Right atrium auricular region (tissue), 2 donors: ENCODE measurements at regions not wholly inside any gene's neighbourhood (a gene's known extent, or its start where the extent isn't known, plus 50 kb on each side); places are given as distances from the start of the nearest gene placed in this dataset.

Source experiments
- DNase-seq: peaks from one replicate; pipeline ENCODE4 v3.0.0-alpha.2; 2019; ENCODE audit warnings: low spot score
- H3K27ac ChIP-seq, 2 donors: fragments of 200-600 bp; sonication (generic); 1 replicate in 1 of 2; 2 replicates in 1 of 2; pipeline ENCODE4 v1.5.1; 2016 to 2019
- H3K27me3 ChIP-seq, 2 donors: fragments of 200-600 bp; sonication (generic); one replicate each; pipeline versions ENCODE4 v1.5.1 to v1.6.0; 2017 to 2019
- H3K36me3 ChIP-seq: fragments of 200-600 bp; sonication (generic); one replicate; pipeline ENCODE4 v1.5.1; 2016
- H3K4me1 ChIP-seq, 2 donors: fragments of 200-600 bp; sonication (generic); one replicate each; pipeline versions ENCODE4 v1.5.1 to v1.6.0; 2017 to 2019
- H3K4me3 ChIP-seq, 2 donors: fragments of 200-600 bp; sonication (generic); 1 replicate in 1 of 2; 2 replicates in 1 of 2; pipeline ENCODE4 v1.5.1; 2017 to 2019; ENCODE audit warnings: mild to moderate bottlenecking in 1 of 2, moderate library complexity in 1 of 2
- H3K9me3 ChIP-seq, 2 donors: fragments of 200-600 bp; sonication (generic); one replicate each; pipeline ENCODE4 v1.5.1; 2019
- TF ChIP-seq, protein P1 (sequence below), 2 donors: fragments of 200-600 bp; sonication (generic); IDR thresholded peaks; one replicate each; pipeline ENCODE4 v1.5.1; 2019; ENCODE audit warnings: antibody characterized with exemption in 2 of 2

GRCh38 chr6:21312118-21312517 is 281.4 kb upstream of the SOX4 start:
- no peak overlapping the region for H3K4me3 ChIP-seq
- DNase-seq, result no peak
- no peak overlapping the region for H3K27ac ChIP-seq
- TF ChIP-seq, protein P1, sequence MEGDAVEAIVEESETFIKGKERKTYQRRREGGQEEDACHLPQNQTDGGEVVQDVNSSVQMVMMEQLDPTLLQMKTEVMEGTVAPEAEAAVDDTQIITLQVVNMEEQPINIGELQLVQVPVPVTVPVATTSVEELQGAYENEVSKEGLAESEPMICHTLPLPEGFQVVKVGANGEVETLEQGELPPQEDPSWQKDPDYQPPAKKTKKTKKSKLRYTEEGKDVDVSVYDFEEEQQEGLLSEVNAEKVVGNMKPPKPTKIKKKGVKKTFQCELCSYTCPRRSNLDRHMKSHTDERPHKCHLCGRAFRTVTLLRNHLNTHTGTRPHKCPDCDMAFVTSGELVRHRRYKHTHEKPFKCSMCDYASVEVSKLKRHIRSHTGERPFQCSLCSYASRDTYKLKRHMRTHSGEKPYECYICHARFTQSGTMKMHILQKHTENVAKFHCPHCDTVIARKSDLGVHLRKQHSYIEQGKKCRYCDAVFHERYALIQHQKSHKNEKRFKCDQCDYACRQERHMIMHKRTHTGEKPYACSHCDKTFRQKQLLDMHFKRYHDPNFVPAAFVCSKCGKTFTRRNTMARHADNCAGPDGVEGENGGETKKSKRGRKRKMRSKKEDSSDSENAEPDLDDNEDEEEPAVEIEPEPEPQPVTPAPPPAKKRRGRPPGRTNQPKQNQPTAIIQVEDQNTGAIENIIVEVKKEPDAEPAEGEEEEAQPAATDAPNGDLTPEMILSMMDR (IDR thresholded peaks at IDR 0.05), result no peak
- no peaks in the 10 kb centered on the region for H3K27me3 ChIP-seq
- H3K9me3 ChIP-seq, result no peaks in the 10 kb centered on the region
- no peaks in the 10 kb centered on the region for H3K36me3 ChIP-seq
- H3K4me1 ChIP-seq, result no peaks in the 10 kb centered on the region

GRCh38 chr6:21317642-21318041 is 275.9 kb upstream of the SOX4 start:
- Histone ChIP-seq H3K4me3 (no peak overlapping the region), H3K27me3 (no peaks in the 10 kb centered on the region), H3K36me3 (no peaks in the 10 kb centered on the region), H3K9me3 (no peaks in the 10 kb centered on the region), H3K27ac (no peak overlapping the region), H3K4me1 (no peaks in the 10 kb centered on the region)
- TF ChIP-seq, protein P1 (IDR thresholded peaks at IDR 0.05), result no peak
- no peak for DNase-seq

GRCh38 chr6:21321076-21321475 is 272.5 kb upstream of the SOX4 start:
- TF ChIP-seq, protein P1 (IDR thresholded peaks at IDR 0.05), result no peak
- no peak for DNase-seq
- Histone ChIP-seq H3K27me3 (no peaks in the 10 kb centered on the region), H3K4me3 (no peak overlapping the region), H3K4me1 (no peaks in the 10 kb centered on the region), H3K9me3 (no peaks in the 10 kb centered on the region), H3K27ac (no peak overlapping the region), H3K36me3 (no peaks in the 10 kb centered on the region)

DNA sequence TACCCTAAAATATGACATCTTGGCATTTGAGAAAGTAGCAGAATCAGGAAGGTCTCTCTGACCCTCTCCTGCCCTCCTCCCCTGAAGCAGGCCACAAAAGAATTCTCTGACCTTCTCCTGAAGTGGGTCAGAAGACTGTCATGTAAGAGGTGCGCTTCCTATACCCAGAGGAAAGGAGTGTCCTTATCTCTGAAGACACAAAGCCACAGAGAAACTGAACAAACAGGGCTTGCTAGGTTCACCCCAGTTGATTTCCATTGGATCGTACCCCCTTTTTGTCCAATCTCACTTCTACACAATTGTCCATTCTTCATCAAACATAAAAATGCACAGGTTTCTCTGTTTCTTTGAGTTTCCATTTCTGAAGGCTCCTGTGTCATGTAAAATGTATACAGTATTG is 272.0 kb upstream of the SOX4 start:
- TF ChIP-seq, protein P1 (IDR thresholded peaks at IDR 0.05), result no peak
- Histone ChIP-seq H3K4me3 (no peak overlapping the region), H3K4me1 (no peaks in the 10 kb centered on the region), H3K36me3 (no peaks in the 10 kb centered on the region), H3K27ac (no peak overlapping the region), H3K27me3 (no peaks in the 10 kb centered on the region), H3K9me3 (no peaks in the 10 kb centered on the region)
- no peak for DNase-seq

DNA sequence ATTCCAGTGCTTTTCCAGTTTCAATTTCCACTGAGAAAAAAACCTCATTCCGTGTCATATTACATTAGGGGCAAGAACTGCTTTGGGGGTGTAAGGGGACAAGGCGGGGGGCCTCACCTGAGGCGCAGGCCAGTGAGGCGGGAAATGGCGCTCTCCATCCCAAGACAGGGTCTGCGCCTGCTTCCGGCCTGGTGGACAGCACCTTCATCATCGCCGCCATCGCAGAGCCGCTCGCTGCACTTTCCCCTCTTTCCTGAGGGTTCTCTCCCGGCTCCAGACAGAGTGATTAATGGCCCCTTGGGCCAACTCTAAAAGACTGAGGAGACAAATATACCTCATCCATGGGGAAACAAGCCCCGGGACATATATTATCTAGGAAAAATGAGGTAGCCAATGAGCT is 270.0 kb upstream of the SOX4 start:
- no peaks in the 10 kb centered on the region for H3K4me1 ChIP-seq
- no peak for DNase-seq
- no peaks in the 10 kb centered on the region for H3K9me3 ChIP-seq
- no peak overlapping the region for H3K4me3 ChIP-seq
- H3K36me3 ChIP-seq, result no peaks in the 10 kb centered on the region
- no peaks in the 10 kb centered on the region for H3K27me3 ChIP-seq
- TF ChIP-seq, protein P1 (IDR thresholded peaks at IDR 0.05), result no peak
- no peak overlapping the region for H3K27ac ChIP-seq

GRCh38 chr6:21325201-21325856 is 268.2 kb upstream of the SOX4 start:
- Histone ChIP-seq H3K27ac (no peak overlapping the region), H3K27me3 (no peaks in the 10 kb centered on the region), H3K36me3 (no peaks in the 10 kb centered on the region), H3K4me1 (no peaks in the 10 kb centered on the region), H3K4me3 (no peak overlapping the region), H3K9me3 (no peaks in the 10 kb centered on the region)
- no peak for DNase-seq
- TF ChIP-seq, protein P1 (IDR thresholded peaks at IDR 0.05), result no peak
